Activated T-cell treated with anti-CD3 and anti-CD28 coated beads for 4 hours (primary cell): ENCODE measurements at regions not wholly inside any gene's neighbourhood (a gene's known extent, or its start where the extent isn't known, plus 50 kb on each side); places are given as distances from the start of the nearest gene placed in this dataset.
"Not testable (repeated sequence)": the region's sequence is repeated elsewhere in the genome, so short reads cannot be mapped to it uniquely, and the experiment has no call there.

Experiments
- DNase-seq: peaks from one replicate; pipeline ENCODE4 v3.0.0-alpha.2; 2020

DNA sequence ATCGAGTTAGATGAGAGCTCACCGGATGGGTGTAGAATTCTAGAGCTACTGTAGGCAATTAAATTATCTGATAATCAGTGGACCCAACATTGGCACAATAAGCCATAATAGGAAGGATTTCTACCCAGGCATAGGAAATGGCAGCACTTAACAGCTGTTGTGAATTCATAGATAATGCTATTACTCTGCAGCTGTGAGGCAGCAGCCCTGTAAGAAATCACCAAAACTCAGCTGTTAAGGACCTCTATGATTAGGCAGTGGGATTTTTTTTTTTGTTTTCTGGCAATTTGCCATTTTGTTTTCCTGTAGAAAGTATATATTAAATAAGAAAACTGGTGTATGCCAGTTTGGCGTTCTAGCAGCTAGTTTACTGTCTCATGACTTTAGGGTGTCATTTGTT, 609.1 kb upstream of the SLC35B3 start:
- DNase-seq = no peak

- DNase-seq = no peak
Measured at GRCh38 chr6:9040718-9041117, 605.4 kb upstream of the SLC35B3 start.

DNA sequence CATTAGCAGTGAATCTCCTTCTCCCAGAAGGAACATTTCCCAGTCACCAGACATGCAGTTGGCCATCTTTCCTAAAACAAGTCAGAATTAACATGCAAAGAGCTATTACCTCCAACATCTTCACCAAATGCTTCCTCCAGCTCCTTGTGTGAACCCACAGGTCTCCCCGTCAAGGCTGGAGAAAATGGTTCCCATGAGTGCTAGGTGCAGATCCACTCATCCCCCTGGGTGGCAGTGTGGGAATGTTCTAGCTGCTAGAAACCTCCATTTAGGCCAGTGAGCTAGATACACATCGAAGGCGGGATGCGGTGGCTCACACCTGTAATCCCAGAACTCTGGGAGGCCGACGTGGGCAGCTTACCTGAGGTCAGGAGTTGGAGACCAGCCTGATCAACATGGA, 603.9 kb upstream of the SLC35B3 start:
- no peak for DNase-seq

DNA sequence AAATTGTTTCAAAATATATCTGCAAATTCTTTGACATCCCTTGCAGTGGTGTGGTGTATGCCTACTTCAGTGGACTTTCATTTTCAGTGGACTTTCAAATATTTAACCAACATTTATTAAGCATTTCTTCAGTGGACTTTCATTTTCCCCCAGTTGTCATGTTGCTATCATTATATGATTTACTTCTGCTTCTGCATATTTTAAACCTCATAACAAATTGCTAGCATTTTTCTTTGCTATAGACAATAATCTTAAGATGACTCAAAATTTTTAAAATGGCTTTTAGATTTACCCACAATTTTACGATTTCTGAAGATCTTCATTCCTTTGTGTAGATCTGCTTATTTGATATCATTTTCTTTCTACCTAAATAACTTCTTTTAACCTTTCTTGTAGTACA, 592.7 kb upstream of the SLC35B3 start:
- DNase-seq = no peak

DNA sequence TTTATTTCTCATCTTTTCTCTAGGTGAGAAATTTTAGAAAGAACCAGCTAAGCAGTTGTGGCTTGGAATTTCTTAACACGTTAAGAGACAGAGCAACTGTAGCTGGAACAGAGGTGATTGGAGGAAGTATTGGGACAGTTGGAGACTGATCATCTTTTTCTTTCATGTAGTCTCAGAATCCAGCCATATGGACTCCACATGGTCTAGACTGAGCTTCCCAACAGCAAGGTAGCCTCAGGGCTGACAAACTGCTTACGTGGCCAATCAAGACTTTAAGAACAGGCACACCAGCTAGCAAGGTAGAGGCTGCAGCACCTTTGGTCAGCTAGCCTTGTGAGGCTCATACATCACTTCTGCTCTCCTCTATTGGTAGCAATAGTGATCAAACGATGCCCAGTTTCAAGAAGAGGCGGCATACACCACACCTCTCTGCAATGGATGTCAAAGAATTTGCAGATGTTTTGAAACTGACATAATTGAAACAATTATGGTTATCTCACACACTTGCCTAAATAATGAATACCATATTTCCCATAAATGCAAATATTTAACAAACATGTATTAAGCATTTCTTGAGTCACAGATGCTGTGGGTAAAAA, 590.5 kb upstream of the SLC35B3 start:
- no peak for DNase-seq

DNA sequence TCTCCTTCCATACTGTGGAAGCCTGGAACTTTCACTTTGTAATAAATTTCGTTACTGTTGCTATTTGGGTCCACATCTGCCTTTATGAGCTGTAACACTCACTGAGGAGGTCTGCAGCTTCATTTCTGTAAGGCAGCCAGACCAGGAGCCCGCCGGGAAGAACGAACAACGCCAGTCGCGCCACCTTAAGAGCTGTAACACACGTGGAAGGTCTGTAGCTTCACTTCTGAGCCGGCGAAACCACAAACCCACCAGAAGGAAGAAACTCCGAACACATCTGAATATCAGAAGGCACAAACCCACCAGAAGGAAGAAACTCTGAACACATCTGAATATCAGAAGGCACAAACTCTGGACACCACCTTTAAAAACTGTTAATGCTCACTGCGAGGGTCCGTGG, 589.9 kb upstream of the SLC35B3 start:
- no peak for DNase-seq

DNA sequence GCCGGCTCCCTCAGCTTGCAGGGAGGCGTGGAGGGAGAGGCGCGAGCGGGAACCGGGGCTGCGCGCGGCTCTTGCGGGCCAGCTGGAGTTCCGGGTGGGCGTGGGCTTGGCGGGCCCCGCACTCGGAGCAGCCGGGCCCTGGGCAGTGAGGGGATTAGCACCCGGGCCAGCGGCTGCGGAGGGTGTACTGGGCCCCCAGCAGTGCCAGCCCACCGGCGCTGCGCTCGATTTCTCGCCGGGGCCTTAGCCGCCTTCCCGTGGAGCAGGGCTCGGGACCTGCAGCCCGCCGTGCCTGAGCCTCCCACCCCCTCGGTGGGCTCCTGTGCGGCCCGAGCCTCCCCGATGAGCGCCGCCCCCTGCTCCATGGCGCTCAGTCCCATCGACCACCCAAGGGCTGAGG, 588.9 kb upstream of the SLC35B3 start:
- not testable (repeated sequence) for DNase-seq

GRCh38 chr6:9020001-9020400, 584.7 kb upstream of the SLC35B3 start:
- DNase-seq = no peak

GRCh38 chr6:9009931-9010330, 574.6 kb upstream of the SLC35B3 start:
- no peak for DNase-seq

DNA sequence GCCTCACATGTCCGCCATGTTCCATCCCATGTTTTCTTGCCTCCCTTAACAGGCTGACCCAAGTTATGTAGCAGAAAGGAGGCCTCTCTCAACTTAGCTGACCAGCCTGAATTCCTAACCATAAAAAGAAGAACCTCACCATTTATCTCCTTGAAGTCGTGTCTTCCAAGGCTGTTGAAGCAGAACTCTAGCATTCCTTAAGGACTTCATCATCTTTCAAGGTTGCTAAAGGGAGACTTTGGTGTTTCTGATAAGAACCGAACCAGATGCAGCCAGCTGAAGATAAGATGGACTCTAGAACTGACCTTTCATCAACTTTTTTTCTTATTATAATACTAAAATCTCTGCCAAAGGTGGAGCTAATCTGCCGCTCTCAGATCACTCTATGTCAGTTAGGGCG, 571.7 kb upstream of the SLC35B3 start:
- no peak for DNase-seq

DNA sequence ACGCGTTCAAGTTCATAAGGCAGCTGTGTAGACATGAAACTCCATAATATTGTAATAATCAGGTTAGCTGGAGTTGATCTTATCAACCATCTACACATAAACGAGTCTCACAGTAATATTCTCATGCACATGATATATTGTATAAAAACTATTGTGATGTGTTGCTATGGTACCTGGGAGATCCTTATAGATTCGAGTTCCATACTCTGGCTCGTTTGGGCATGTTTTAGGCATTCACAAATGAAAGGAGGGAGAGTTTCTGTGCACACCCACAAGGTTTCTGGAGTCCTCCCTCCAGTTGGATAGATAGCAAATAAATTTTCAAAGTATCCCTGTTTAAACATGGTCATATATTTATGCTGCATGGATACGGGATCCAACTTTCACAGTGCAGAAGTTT, 567.5 kb upstream of the SLC35B3 start:
- DNase-seq = no peak

DNA sequence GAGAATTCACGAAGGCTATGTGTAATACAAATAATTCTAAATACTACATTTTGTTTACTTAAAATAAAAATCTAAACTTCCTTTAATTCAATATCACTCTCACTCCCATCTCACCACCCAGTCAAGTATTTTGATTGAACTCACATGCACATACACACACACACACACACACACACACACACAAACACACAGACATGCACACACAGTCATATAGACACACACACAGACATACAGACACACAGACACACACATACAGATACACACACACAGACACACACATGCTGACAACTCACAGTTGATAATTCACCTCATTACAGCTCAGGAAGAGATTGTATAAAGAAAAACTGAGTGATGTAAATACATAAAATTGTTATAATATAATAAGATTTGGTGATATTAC, 559.8 kb upstream of the SLC35B3 start:
- DNase-seq = no peak

DNA sequence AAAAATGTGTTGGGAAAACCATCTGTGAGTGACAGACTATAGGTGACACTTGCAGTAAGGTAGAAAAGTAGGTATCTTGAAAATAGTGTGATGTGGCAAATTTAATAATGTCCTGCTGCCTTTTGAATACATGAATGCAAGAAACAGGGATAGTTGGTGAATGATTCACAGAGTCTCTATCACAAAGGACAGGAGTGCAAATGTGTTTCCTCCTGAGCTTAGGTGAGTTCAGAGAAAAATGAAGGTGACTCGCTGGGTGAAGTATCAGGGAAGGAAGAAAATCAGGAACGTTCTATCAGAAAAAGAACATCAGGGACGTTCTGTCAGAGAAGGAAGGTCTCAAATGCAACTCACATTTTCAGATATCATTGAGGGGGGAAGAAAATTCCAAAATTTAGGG, 557.8 kb upstream of the SLC35B3 start:
- no peak for DNase-seq

GRCh38 chr6:8991844-8992243, 556.5 kb upstream of the SLC35B3 start:
- DNase-seq = no peak

DNA sequence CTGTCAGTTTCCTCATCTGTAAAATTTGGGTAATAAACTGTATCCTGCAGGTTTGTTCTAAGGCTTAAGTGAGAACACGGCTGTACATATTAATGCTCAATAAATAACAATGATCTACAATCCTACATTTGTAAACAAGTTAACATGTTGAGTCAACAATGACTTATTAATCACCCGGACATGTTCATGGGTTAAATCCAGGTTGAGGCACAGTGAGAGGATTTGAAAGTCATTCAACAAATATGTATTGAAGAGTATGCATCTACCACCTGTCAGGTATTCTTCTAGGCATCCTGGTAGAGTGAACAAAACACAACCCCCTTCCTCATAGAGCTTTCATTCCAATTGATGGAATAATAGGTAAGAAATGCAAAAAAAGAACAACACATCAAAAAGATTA, 554.7 kb upstream of the SLC35B3 start:
- DNase-seq = no peak

GRCh38 chr6:8983202-8983688, 547.9 kb upstream of the SLC35B3 start:
- DNase-seq = peak; percentile 30

DNA sequence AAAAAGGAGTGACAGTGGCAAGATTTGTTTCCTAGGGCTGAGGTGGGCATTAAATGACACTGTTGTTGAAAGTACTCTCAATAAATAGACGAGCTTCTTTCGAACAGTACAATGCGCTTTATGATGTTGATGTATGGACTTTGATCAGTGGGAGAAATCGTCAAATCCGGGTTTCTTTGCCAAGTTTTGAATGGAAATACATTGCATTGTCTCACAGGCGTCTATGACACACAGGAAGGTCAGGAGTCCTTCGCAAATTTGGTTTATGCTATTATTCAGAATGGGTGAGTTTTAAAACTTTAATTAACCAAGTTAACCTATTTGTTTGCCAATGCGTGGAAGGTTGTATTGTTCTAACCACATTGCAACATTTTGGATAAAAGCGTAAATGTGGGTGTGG, 547.3 kb upstream of the SLC35B3 start:
- DNase-seq = no peak

- DNase-seq = no peak
Measured at GRCh38 chr6:8973395-8973794, 538.0 kb upstream of the SLC35B3 start.

- no peak for DNase-seq
Measured at GRCh38 chr6:8969747-8970146, 534.4 kb upstream of the SLC35B3 start.

- DNase-seq = no peak
Measured at GRCh38 chr6:8958894-8959511, 523.7 kb upstream of the SLC35B3 start.

- DNase-seq = no peak
Measured at GRCh38 chr6:8953310-8953709, 518.0 kb upstream of the SLC35B3 start.

- no peak for DNase-seq
Measured at GRCh38 chr6:8948733-8949132, 513.4 kb upstream of the SLC35B3 start.

DNA sequence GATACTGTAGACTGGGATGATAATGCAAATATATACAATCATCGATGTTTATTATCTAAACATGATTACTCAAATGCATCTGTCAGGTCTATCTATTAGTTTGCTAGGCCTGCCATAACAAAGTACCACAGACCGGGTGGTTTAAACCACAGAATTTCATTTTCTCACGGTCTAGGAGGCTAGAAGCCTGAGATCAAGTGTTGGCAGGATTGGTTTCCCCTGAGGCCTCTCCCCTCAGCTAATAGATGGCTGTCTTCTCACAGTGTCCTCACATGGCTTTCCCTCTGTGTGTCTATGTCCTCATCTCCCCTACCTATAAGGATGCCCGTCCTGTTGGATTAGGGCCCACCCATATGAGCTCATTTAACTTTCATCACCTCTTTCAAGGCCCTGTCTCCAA, 512.6 kb upstream of the SLC35B3 start:
- no peak for DNase-seq

DNA sequence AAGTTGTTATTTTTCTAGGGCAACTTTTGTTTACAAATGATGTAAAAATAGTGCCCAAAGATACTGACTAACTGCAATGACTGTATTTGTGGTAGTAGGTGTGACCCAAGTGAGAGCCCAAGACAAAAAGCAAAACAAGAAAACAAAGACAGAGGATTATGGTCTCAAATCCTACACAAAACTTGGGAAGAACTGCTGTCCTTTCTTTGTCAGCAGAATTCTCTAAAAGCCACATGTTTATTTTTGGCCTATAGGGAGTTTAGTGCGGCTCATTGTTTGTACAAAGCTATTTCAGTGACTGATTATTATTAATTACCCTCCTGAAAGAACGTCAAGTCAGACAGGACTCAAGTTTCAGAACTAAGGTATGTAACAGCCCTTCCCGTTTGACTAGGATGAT, 509.2 kb upstream of the SLC35B3 start:
- no peak for DNase-seq

GRCh38 chr6:8943073-8943472, 507.7 kb upstream of the SLC35B3 start:
- DNase-seq = no peak
